ENCODE measurements at regions not wholly inside any gene's neighbourhood (a gene's known extent, or its start where the extent isn't known, plus 50 kb on each side); places are given as distances from the start of the nearest gene placed in this dataset.

GRCh38 chr5:155738616-155739015 is 588.3 kb upstream of the SGCD start:
- TF ChIP-seq POLR2AphosphoS5 (IDR thresholded peaks at IDR 0.05) (no peak), CTCF (IDR thresholded peaks at IDR 0.05) (no peak), POLR2A (IDR thresholded peaks at IDR 0.05) (no peak)
